ENCODE measurements at regions not wholly inside any gene's neighbourhood (a gene's known extent, or its start where the extent isn't known, plus 50 kb on each side); places are given as distances from the start of the nearest gene placed in this dataset.

GRCh38 chr4:24243641-24244040, 340.7 kb downstream of the DHX15 start:
- peaks cover 5% of the 10 kb centered on the region for H3K27me3 Mint-ChIP-seq (ENCODE audit: low read depth)
- H3K4me1 Mint-ChIP-seq: peaks cover 18% of the 10 kb centered on the region
- H3K27ac Mint-ChIP-seq (ENCODE audit: unreplicated experiment): no peak overlapping the region

GRCh38 chr4:24241511-24241910, 342.8 kb downstream of the DHX15 start:
- H3K9me3 Mint-ChIP-seq: no peaks in the 10 kb centered on the region
- H3K4me1 Mint-ChIP-seq: peaks cover 17% of the 10 kb centered on the region
- no peak overlapping the region for H3K27ac Mint-ChIP-seq (ENCODE audit: unreplicated experiment)
- peaks cover 5% of the 10 kb centered on the region for H3K27me3 Mint-ChIP-seq (ENCODE audit: low read depth)
- H3K36me3 Mint-ChIP-seq (ENCODE audit: low read depth): no peaks in the 10 kb centered on the region
- TF ChIP-seq CTCF (conservative IDR thresholded peaks at IDR 0.05): no peak
- no peak for DNase-seq (ENCODE audit: low read depth, low spot score)
- H3K4me3 Mint-ChIP-seq: no peak overlapping the region

More at GRCh38 chr4:24243641-24244040, 340.7 kb downstream of the DHX15 start:
- DNase-seq (ENCODE audit: low read depth, low spot score): no peak
- H3K36me3 Mint-ChIP-seq (ENCODE audit: low read depth): no peaks in the 10 kb centered on the region
- TF ChIP-seq CTCF (conservative IDR thresholded peaks at IDR 0.05): no peak
- H3K9me3 Mint-ChIP-seq: no peaks in the 10 kb centered on the region
- H3K4me3 Mint-ChIP-seq: no peak overlapping the region

- Mint-ChIP-seq H3K27me3 (ENCODE audit: low read depth) (peaks cover 5% of the 10 kb centered on the region), H3K27ac (ENCODE audit: unreplicated experiment) (no peak overlapping the region), H3K9me3 (no peaks in the 10 kb centered on the region), H3K4me1 (peaks cover 17% of the 10 kb centered on the region), H3K4me3 (no peak overlapping the region), H3K36me3 (ENCODE audit: low read depth) (no peaks in the 10 kb centered on the region)
- DNase-seq (ENCODE audit: low read depth, low spot score): no peak
- TF ChIP-seq CTCF (conservative IDR thresholded peaks at IDR 0.05): no peak
Measured at GRCh38 chr4:24240655-24241054, 343.7 kb downstream of the DHX15 start.

GRCh38 chr4:24237709-24238108, 346.6 kb downstream of the DHX15 start:
- TF ChIP-seq CTCF (conservative IDR thresholded peaks at IDR 0.05): no peak
- no peak overlapping the region for H3K27ac Mint-ChIP-seq (ENCODE audit: unreplicated experiment)
- H3K9me3 Mint-ChIP-seq: no peaks in the 10 kb centered on the region
- H3K36me3 Mint-ChIP-seq (ENCODE audit: low read depth): no peaks in the 10 kb centered on the region
- no peak for DNase-seq (ENCODE audit: low read depth, low spot score)
- peaks cover 19% of the 10 kb centered on the region for H3K4me1 Mint-ChIP-seq
- no peak overlapping the region for H3K4me3 Mint-ChIP-seq
- H3K27me3 Mint-ChIP-seq (ENCODE audit: low read depth): peaks cover 5% of the 10 kb centered on the region

GRCh38 chr4:24236532-24236931, 346.7 kb upstream of the PPARGC1A start:
- no peak for TF ChIP-seq CTCF (conservative IDR thresholded peaks at IDR 0.05)
- Mint-ChIP-seq H3K9me3 (no peaks in the 10 kb centered on the region), H3K36me3 (ENCODE audit: low read depth) (no peaks in the 10 kb centered on the region), H3K27me3 (ENCODE audit: low read depth) (peaks cover 4% of the 10 kb centered on the region), H3K4me1 (peaks cover 19% of the 10 kb centered on the region), H3K27ac (ENCODE audit: unreplicated experiment) (no peak overlapping the region), H3K4me3 (no peak overlapping the region)
- DNase-seq (ENCODE audit: low read depth, low spot score): no peak

- Mint-ChIP-seq H3K27me3 (ENCODE audit: low read depth) (peaks cover 5% of the 10 kb centered on the region), H3K4me1 (peaks cover 15% of the 10 kb centered on the region), H3K4me3 (no peak overlapping the region), H3K9me3 (no peaks in the 10 kb centered on the region), H3K36me3 (ENCODE audit: low read depth) (no peaks in the 10 kb centered on the region), H3K27ac (ENCODE audit: unreplicated experiment) (no peak overlapping the region)
- DNase-seq (ENCODE audit: low read depth, low spot score): no peak
- no peak for TF ChIP-seq CTCF (conservative IDR thresholded peaks at IDR 0.05)
Measured at GRCh38 chr4:24236120-24236519, 346.3 kb upstream of the PPARGC1A start.
